SW480 (cell line): ENCODE measurements at regions not wholly inside any gene's neighbourhood (a gene's known extent, or its start where the extent isn't known, plus 50 kb on each side); places are given as distances from the start of the nearest gene placed in this dataset.
"Not testable (repeated sequence)": the region's sequence is repeated elsewhere in the genome, so short reads cannot be mapped to it uniquely, and the experiment has no call there.

Experiments used
- DNase-seq: peaks from one replicate; pipeline ENCODE4 v3.0.0-alpha.2; 2016; ENCODE audit warnings: low spot score

DNA sequence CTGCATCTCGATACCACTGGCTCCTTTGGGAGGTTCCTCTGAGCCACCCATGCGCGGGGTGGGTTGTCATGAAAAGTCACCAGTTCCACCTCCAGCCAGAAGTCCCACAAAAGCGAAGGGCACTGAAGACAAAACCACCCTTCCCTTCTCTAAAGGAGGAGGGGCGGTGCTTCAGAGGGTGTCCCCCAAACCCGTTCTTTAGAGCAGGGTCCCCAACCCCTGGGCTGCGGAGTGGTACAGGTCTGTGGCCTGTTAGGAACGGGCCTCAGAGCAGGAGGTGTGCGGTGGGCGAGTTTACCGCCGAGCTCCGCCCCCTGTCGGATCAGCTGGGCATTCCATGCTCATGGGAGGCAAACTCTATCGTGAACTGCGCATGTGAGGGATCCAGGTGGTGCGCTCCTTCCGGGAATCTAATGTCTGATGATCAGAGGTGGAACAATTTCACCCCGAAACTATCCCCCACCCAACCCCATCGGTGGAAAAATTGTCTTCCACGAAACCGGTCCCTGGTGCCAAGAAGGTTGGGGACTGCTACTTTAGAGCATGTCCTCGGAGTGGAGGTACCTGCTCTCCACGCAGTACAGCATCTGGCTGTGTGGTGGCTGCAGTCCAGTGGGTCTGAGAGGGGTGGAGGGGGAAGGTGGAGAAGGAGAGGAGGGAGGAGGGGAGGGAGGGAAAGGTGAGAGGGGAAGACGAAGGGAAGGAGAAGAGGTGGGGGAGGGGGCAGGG is 72.9 kb upstream of the SEPTIN5 start:
- DNase-seq = no peak

GRCh38 chr22:19641983-19642451 is 72.3 kb upstream of the SEPTIN5 start:
- DNase-seq = no peak

DNA sequence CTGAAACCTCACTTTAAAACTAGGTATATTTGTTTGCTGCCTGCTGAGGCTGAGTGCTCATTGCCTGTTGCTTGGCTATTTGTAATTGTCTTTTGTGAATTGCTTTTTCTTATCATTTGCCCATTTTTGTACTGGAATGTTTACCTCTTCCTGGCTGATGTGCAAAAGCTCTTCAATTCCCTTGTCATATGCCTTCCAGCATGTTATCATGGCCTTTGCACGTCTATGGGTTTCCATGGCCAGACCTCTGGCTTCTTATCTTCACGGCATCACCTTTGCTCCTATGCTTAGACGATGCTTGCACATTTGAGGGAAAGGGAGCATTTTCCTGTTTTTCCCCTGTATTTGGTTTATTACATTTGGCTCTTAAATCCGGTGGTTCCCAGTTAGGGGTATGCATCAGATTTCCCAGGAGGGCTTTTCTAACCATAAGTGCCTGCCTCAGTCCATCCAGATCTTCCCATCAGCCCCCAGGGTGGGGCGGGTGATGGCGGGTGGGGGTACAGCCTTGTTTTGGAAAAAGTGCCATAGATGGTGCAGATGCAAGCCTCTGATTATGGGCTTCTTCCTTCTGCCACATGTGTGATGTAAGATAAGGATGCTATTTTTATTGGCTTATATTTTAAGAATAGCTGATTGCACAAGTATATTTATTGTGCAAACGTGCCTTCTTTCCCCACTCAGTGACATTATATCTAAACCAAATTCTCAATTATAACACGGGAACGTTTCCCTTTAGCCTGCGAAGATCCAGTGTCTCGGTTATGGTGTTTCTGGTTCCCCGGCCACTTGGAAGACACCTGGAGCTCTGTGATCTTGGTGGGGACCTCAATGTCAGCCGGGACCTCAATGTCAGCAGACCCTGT is 70.6 kb upstream of the SEPTIN5 start:
- no peak for DNase-seq

DNA sequence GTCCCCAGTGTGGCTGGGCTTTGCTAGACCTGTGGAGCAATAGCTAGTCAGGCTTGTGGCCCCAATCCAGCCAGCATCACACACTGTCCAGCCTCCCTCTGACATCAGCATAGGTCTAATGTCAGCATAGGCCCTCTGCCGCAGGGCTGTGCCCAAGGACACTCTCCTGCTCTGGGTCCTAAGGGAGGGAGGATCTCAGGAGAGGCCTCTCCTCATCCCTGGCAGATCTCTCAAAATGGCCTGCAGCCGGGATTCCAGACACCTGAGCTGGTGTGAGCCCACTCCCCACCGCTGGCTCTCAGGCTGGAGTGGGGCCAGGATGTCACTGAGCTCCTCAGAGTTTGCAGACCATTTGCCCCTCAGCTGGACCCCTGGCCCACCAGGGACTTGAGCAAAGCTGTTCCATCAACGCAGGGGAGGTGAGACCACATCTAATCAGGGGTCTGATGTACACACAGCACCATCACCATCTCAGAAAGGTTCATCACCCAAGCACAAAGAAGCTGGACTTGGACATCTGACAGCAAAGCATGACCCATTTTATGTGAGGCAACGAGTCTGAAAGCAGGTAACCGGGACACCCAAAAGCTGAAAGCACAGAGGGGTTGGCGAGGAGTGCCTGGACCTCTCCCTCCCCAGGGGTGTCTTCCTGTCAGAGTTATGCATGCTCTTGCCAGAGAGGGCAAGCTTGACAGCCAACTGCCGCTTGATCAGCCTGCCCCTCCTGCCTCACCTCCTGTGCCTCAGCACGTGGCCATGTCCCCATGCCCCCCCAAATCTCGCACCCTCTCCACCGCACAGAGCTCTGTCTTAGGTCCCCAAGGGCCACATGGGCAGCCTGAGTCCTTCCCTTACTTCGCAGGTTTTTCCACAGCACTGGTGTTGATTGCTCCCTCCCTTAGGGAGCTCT is 69.7 kb upstream of the SEPTIN5 start:
- DNase-seq = no peak

DNA sequence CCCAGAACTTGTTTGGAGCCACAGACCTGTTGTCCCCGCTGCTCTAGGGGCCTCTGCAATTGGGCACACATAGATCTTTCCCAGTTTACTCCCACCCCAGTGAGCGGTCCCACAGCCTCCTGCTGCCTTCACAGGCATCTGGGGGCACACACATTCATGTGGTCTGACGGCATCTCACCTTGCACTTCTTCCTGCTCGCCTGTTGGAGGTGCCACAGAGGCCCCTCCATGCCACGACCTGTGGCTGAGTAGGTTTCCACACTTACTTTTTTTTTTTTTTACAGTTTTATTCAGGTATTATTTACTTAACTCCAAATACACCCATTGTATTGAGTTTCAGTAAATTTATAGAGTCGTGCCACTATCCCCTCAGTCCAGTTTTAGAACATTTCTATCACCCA is 68.9 kb upstream of the SEPTIN5 start:
- no peak for DNase-seq

GRCh38 chr22:19645905-19646304 is 68.4 kb upstream of the SEPTIN5 start:
- no peak for DNase-seq

DNA sequence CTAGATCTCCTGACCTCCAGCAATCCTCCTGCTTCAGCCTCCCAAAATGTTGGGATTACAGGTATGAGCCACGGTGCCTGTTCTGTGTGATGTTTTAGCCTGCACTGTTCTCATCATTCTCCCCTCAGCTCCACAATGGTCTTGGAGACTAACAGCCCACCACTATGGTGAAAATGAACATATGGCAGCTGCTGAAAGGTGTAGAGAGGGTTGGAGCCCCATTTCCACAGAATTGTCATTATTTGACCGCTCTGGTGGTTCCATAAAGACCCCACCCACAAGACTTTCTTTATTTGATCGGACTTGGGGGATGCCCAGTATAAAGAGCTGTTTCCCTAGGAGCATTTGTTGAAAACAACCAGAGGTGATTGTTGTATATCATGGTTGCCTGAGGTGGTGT is 67.9 kb upstream of the SEPTIN5 start:
- no peak for DNase-seq

DNA sequence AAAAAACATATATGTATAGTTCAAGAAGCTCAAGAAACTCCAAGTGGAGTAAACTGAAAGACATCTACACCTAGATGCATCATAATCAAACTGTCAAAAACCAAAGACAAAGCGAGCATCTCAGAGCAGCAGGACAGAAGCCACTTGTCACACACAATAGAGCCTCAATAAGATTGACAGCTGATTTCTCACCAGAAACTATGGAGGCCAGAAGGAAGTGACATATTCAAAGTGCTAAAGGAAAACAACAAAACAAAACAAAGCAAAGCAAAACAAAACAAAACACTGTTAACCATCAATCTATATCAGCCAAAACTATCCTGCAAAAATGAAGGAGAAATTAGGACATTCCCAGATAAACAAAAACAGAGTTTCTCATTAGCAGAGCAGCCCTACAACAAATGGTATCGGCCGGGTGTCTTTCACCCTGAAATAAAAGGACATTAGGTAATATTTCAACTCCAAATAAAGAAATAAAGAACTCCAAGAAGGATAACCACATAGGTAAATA is 65.8 kb upstream of the SEPTIN5 start:
- peak; percentile 30 for DNase-seq

GRCh38 chr22:19652316-19652715 is 62.0 kb upstream of the SEPTIN5 start:
- no peak for DNase-seq

- no peak for DNase-seq
Observed at GRCh38 chr22:19654338-19654987, 59.8 kb upstream of the SEPTIN5 start.

DNA sequence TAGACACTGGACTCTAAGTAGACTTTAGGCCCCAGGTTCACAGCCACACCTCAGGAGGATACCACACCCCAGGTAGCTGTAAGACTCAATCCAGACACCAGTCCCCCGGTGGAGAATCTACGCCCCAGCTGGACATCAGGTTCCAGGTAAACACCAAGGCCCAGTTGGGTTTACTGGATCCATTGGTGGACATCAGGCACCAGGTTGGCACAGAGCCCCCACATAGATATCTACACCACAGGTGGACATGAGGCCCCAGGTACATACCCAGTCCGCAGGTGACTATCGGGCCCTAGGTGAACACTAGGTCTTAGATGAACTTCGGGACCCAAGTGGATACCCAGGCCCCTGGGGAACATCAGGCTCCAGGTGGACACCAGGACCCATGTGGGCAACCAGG is 58.9 kb upstream of the SEPTIN5 start:
- DNase-seq = no peak

GRCh38 chr22:19656541-19657251 is 57.6 kb upstream of the SEPTIN5 start:
- DNase-seq = no peak

DNA sequence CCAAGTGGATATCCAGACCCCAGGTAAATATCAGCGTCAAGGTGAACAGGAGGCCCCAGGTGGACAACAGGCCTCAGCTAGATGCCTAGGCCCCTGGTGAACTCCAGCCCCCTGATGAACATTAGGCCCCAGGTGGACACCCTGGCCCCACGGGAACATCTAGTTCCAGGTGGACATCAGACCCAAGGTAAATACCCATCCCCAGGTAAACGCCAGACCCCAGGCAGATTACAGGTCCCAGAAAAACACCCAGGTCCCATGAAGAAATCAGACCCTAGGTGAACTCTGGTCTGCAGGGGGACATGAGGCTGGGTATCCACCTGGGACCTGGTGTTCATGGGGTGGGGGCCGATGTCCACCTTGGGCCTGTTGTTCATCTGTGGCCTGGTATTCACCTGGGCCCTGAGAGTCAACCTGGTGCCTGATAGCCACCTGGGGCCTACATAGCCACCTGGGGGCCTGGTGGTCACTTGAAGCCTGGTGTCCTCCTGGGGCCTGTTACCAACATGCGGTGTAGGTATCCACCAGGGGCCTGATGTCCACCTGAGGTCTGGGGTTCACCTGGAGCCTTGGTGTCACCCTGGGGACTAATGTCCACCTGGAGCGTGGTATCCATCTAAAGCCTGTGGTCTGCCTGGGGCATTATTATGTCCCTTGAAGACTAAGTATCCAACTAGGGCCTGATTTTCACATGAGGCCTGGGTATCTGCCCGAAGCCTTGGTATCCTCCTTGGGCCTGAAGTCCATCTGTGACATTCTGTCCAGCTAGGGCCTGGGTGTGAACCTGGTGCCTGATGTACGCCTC is 56.8 kb upstream of the SEPTIN5 start:
- DNase-seq = no peak

GRCh38 chr22:19658057-19658966 is 56.0 kb upstream of the SEPTIN5 start:
- DNase-seq = no peak

DNA sequence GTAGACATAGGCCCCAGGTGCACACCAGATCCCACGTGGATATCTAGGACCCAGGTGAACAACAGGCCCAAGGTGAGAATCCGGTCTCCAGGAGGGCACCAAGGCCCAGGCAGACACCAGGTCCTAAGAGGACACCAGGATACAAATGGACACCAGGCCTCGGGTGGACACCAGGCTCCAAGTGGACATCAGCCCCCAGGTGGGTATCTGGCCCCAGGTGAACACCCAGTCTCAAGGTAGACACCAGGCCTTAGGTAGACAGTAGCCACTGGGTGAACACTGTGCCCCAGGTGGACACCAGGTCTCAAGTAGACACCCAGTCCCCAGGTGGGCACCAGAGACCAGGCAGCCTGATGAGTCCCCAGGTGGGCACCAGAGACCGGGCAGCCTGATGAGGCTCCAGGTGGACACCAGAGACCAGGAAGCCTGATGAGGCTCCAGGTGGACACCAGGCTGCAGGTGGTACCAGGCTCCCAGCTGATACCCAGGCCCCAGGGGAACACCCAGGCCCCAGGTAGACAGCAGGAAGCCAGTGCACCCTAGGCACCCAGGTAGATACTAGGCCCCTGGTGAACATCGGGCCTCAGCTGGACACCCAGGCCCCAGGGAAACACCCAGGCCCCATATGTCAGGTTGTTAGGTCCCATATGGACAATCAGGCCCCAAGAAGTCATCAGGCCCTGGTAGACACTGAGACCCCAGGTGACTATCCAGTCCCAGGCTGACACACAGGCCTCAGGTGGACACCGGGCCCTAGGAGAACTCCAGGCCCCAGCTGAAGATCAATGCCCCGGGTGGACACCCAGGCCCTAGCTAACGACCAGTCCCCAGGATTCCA is 55.1 kb upstream of the SEPTIN5 start:
- no peak for DNase-seq

GRCh38 chr22:19659805-19660345 is 54.4 kb upstream of the SEPTIN5 start:
- no peak for DNase-seq

GRCh38 chr22:19660583-19660982 is 53.7 kb upstream of the SEPTIN5 start:
- DNase-seq = not testable (repeated sequence)

DNA sequence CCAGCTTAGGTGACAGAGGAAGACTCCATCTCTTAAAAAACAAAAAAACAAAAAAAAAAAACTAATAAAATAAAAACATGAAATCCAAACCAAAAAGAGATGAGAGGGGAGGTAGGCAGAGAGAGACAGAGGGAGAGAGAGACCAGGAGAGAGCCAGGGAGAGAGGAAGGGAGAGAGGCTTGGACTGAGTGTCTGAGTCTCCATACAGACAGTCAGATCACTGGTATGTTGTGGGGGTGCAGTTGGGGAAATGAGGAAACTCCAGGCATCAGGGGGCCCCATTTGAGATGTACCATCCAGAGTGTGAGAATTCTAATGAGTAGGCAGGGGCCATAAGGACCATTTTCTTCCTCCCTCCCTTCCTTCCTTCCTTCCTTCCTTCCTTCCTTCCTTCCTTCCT is 53.1 kb upstream of the SEPTIN5 start:
- DNase-seq = no peak
